22Rv1 (cell line): ENCODE measurements at regions not wholly inside any gene's neighbourhood (a gene's known extent, or its start where the extent isn't known, plus 50 kb on each side); places are given as distances from the start of the nearest gene placed in this dataset.
A peak's percentile ranks its signal among the peaks of the same experiment; 100 is the strongest.

Experiments
- H3K27ac ChIP-seq: fragments of 450-650 bp; 2 replicates; pipeline ENCODE4 v1.5.1; 2017
- CTCF ChIP-seq: fragments of 450-650 bp; IDR thresholded peaks from 2 replicates; pipeline ENCODE4 v1.5.1; 2017; ENCODE audit warnings: mild to moderate bottlenecking
- ZFX ChIP-seq: fragments of 450-650 bp; IDR thresholded peaks from 2 replicates; pipeline ENCODE4 v1.6.1; 2017; ENCODE audit warnings: antibody characterized with exemption, borderline replicate concordance

- TF ChIP-seq ZFX (no peak), CTCF (no peak)
- peak overlapping the region; percentile 97 for H3K27ac ChIP-seq
Measured at GRCh38 chrX:40171513-40172400, 74.0 kb upstream of the BCOR start.

DNA sequence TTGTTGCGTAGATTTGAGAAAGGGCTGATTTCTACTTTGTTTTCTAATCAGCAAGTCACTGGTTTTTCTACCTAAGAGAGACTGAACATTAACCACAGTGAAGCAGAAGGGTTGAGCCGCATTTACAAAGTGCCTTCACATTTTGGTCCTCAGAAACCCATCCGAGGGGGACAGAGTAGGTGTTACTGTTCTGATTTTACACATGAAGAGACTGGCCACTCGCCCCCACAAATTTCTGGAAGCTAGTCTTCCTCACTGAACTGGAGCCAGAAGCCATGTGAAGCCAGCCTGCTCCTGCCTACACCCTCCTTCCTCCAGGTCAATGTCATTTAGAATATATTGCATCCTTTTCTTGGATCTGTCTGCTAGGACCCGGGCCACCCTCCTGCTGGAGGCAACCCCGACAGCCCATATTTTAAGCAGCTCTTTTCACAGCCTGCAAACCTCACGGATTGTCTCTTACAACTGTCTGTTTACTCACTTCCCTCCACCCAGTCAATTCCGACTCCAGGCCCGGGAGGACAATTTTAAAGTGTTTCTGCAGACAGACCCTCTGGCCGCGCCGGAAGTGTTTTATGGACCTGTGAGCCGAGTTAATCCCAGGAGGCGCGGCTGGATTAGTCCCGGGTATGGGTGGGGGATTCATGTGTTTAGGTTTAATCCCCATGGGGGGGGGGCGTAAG, 73.2 kb upstream of the BCOR start:
- no peak for TF ChIP-seq CTCF
- TF ChIP-seq ZFX, result no peak
- peak overlapping the region; percentile 97 for H3K27ac ChIP-seq

DNA sequence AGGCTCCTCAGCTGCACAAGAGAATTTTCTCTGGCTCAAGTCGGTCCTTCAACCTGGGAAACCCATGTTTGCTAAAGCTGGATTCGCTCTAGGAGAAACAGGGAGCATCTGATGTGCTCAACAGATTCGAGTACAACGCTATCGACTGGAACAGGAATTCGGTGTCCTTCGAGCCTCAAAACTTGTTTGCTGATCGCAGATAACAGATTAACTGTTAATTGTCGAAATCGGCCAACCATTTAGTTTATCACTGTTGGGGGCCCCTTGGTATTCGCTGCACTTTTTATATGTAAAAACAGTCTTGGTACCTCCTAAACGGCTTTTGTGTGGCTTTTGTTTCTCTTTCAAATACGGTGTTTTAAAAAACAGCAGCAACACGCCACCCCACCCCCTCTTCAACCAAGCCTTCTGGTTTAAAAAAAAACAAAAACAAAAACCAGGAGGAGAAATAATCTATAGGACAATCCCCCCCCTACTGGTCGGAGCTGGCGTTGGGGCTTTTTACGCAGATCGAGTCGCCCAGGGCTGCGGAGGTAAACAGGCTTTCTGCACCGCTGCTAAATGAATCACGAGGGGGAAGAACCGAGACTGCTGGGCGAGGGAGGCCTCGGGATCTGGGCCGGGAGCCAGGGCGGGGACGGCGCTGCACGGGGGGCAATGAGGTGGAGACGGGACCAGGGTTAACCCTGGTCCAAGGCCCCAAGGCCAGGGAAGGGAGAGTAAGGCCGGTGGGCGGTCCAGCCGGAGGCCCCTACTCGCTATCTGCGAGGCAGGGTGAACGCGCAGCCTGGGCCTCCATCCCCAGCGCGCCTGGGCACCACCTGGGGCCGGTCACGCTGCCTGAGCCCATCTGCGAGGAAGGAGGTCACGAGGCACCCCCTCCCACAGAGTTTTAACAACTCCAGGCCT, 71.7 kb upstream of the BCOR start:
- TF ChIP-seq ZFX (no peak), CTCF (peak; percentile 50)
- H3K27ac ChIP-seq, result peak overlapping the region; percentile 97

- H3K27ac ChIP-seq, result peak overlapping the region; percentile 97
Measured at GRCh38 chrX:40168480-40169011, 70.8 kb upstream of the BCOR start.

DNA sequence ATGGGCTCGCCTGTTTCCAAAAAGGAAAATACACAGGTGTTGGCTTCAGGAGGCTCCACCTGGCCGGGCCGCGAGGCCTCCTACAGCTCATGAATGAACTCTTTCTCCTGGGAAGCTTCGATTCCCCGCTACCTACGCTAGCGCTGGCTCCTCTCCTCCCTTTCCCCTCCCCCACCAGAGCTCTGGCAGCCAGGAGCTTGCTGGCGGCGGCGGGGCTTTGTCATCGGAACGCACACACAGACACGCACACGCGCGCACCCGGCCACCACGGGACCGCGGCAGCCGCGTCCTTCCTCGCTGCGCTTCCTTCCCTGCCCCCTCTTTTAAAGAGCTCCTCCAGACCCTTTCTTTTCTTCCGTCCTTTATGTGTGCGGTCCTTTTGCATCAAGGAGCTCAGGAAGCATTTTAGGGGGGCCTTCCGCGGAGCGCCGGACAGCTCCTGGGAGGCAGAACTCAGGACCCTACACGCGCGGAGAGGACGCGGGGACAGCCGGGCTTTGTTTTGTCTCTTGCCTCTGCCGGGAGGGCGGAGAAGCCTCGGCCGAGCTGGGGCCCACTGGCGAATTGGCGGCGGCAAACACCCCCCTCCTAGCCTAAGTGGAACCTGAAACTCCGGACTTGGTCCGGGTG, 70.2 kb upstream of the BCOR start:
- TF ChIP-seq ZFX, result no peak
- TF ChIP-seq CTCF, result no peak
- H3K27ac ChIP-seq, result no peak overlapping the region

More at GRCh38 chrX:40168480-40169011, 70.8 kb upstream of the BCOR start:
- TF ChIP-seq CTCF (no peak), ZFX (no peak)

DNA sequence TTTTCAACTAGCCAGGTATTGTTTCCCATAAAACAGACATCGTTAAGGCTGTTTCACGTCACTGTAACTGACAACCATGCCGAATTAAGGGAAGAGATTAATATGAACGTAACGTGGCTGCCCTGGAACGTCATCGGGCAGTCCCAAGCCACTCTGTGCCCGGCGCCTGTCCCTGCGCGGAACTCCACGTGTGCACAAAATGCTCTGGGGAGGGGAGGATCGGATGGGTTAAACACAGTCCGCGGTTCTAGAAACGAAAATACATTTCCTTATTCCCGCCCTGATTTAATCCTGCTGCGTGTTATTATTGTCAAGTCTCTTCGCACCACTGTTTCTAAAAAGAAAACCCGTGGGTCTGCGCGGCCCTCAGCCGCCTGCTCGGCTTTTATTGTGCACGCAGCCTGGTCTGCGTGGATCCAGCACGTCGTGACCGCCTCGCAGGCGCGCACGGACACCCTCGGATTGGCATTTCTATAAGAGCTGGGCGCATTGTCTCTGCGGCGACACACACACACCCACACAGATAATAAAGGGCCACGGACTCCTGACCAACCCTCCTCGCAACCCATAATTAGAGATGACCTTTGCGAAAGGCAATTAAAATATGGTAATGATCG, 69.6 kb upstream of the BCOR start:
- TF ChIP-seq CTCF, result no peak
- no peak for TF ChIP-seq ZFX
- no peak overlapping the region for H3K27ac ChIP-seq
